ENCODE measurements at regions not wholly inside any gene's neighbourhood (a gene's known extent, or its start where the extent isn't known, plus 50 kb on each side); places are given as distances from the start of the nearest gene placed in this dataset.

DNA sequence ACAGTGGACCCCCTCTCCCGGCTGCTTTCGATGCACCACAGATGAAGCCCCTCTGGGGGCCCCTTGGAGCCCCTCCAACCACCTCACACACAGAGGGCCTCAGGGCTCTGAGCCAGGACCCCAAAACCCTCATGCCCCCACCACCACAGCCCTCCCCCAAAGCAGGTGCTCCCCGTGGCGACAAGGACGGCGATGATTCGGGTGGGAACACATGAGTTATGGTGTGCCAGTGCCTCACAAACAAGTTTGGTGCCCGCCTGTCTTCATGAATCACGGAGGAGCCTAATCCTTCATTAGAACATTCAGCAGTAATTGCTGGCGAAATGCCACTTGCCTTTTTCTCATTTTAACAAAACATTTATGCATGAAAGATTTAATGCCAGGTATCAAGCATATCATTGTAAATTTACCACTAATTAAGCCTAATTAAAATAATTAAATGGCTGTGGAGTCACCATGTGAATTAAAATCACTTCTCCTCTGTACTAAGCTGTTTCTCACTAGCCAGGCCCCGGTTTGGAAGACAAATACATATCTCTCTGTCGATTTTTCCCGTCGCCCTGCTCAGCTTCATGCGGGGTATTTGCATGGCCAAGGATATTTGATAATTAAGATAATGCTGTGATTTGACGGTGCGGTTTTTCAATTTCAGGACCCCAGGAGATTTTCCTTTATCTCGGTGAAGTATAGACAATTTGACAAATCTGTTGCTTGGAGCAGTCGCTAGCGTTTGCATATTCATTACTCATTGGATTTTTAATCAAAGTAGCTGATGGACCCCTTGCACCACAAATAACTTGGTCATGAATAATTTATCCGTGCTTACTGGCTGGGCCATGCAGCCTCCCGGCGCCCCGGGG lies 157.0 kb downstream of the TLE3 start:
- TF ChIP-seq, protein P1, sequence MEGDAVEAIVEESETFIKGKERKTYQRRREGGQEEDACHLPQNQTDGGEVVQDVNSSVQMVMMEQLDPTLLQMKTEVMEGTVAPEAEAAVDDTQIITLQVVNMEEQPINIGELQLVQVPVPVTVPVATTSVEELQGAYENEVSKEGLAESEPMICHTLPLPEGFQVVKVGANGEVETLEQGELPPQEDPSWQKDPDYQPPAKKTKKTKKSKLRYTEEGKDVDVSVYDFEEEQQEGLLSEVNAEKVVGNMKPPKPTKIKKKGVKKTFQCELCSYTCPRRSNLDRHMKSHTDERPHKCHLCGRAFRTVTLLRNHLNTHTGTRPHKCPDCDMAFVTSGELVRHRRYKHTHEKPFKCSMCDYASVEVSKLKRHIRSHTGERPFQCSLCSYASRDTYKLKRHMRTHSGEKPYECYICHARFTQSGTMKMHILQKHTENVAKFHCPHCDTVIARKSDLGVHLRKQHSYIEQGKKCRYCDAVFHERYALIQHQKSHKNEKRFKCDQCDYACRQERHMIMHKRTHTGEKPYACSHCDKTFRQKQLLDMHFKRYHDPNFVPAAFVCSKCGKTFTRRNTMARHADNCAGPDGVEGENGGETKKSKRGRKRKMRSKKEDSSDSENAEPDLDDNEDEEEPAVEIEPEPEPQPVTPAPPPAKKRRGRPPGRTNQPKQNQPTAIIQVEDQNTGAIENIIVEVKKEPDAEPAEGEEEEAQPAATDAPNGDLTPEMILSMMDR (IDR thresholded peaks at IDR 0.05): no peak
- no peak for DNase-seq
- intact Hi-C loops (cut with micrococcal nuclease): no loop called here
- H3K4me3 Mint-ChIP-seq: no peak overlapping the region
- Histone ChIP-seq H3K4me3 (ENCODE audit: low read length) (no peak overlapping the region), H3K36me3 (ENCODE audit: control insufficient read depth, insufficient read depth, low read length) (no peaks in the 10 kb centered on the region), H3K9me3 (ENCODE audit: control insufficient read depth, insufficient read depth, low read length) (no peaks in the 10 kb centered on the region), H3K27me3 (ENCODE audit: control insufficient read depth, insufficient read depth, low read length) (no peaks in the 10 kb centered on the region), H3K27ac (ENCODE audit: low read length) (no peak overlapping the region), H3K4me1 (ENCODE audit: control insufficient read depth, insufficient read depth, low read length) (no peaks in the 10 kb centered on the region)
- H3K27me3 Mint-ChIP-seq (ENCODE audit: low read depth in 2 of 2): peaks cover 8 to 23% of the 10 kb centered on the region in 2 donors
- WGBS (ENCODE audit: insufficient coverage): 90% methylated on average over 24 of the region's 24 CpGs
- H3K36me3 Mint-ChIP-seq: no peaks in the 10 kb centered on the region
- no peak for ATAC-seq
- no peak overlapping the region for H3K27ac Mint-ChIP-seq
- H3K9me3 Mint-ChIP-seq: no peaks in the 10 kb centered on the region
- no peaks in the 10 kb centered on the region for H3K4me1 Mint-ChIP-seq

DNA sequence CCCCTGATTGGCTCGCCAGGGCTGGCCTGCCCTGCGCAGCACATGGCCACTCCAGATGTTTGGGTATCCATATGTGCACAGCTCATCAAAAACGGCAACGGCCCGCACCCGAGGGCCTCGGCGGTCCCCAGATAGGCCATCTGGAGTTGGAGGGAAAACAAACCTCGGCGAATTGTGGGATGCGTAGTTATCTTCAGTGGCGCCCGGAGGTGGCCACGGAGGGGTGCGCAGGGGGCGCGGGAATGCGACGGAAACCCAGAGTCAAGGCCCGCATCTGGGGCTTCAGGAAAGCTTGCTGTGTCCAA lies 156.5 kb downstream of the TLE3 start:
- DNase-seq (no peak), ATAC-seq (no peak)
- no peak overlapping the region for H3K27ac ChIP-seq (ENCODE audit: low read length)
- Mint-ChIP-seq H3K27me3 (ENCODE audit: low read depth in 2 of 2) (peaks cover 8 to 18% of the 10 kb centered on the region in 2 donors), H3K4me1 (no peaks in the 10 kb centered on the region), H3K4me3 (no peak overlapping the region), H3K9me3 (no peaks in the 10 kb centered on the region), H3K27ac (no peak overlapping the region), H3K36me3 (no peaks in the 10 kb centered on the region)
- no peak overlapping the region for H3K4me3 ChIP-seq (ENCODE audit: low read length)
- TF ChIP-seq, protein P1 (IDR thresholded peaks at IDR 0.05): no peak
- intact Hi-C loops (cut with micrococcal nuclease): no loop called here
- no peaks in the 10 kb centered on the region for H3K4me1 ChIP-seq (ENCODE audit: control insufficient read depth, insufficient read depth, low read length)
- H3K36me3 ChIP-seq (ENCODE audit: control insufficient read depth, insufficient read depth, low read length): no peaks in the 10 kb centered on the region
- H3K27me3 ChIP-seq (ENCODE audit: control insufficient read depth, insufficient read depth, low read length): no peaks in the 10 kb centered on the region
- H3K9me3 ChIP-seq (ENCODE audit: control insufficient read depth, insufficient read depth, low read length): no peaks in the 10 kb centered on the region
- 95% methylated on average over 20 of the region's 20 CpGs for WGBS (ENCODE audit: insufficient coverage)

DNA sequence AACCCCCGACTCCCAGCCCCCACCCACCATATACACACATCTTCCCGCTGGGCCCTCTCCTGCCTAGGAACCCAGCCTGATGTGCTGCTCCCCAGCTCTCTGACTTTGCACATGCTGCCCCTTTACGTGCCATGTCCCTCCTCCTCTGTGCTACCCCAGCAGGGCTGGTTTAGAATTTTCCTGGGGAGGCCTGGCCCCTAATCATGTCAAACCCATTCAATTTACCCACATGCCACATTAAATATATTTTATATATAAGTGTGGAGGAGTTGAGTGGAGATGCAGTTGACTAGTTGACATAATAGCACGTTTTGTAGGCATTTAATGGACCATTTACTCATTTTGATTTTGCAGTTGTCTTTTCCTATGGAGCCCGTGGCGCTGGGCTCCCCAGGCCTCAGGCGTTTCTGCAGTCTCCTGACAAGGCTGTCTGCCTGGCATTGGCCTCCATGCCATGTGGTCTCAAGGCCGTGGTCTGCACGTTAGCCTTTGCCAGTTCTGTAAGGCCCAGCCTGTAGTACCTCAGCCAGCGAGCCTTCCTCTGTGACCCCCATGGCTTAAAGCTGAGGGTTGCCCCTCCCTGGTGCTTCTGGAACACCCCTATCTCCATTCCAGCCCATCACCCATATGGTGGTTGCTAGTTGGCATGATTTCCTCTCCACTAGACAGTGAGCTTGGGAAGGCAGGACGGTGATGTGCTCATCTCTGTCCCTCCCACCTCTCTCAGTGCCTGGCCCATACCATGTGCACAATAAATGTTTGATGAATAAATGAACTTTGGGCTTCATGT lies 155.8 kb downstream of the TLE3 start:
- no peak overlapping the region for H3K27ac Mint-ChIP-seq
- 87% methylated on average over 11 of the region's 11 CpGs for WGBS (ENCODE audit: insufficient coverage)
- no peak for ATAC-seq

More for the DNA sequence above, 155.8 kb downstream of the TLE3 start:
- Histone ChIP-seq H3K4me1 (ENCODE audit: control insufficient read depth, insufficient read depth, low read length) (no peaks in the 10 kb centered on the region), H3K9me3 (ENCODE audit: control insufficient read depth, insufficient read depth, low read length) (no peaks in the 10 kb centered on the region), H3K27ac (ENCODE audit: low read length) (no peak overlapping the region), H3K36me3 (ENCODE audit: control insufficient read depth, insufficient read depth, low read length) (no peaks in the 10 kb centered on the region), H3K4me3 (ENCODE audit: low read length) (no peak overlapping the region), H3K27me3 (ENCODE audit: control insufficient read depth, insufficient read depth, low read length) (no peaks in the 10 kb centered on the region)
- intact Hi-C loops (cut with micrococcal nuclease): no loop called here
- TF ChIP-seq, protein P1 (IDR thresholded peaks at IDR 0.05): no peak
- no peaks in the 10 kb centered on the region for H3K9me3 Mint-ChIP-seq
- no peaks in the 10 kb centered on the region for H3K4me1 Mint-ChIP-seq
- DNase-seq: no peak
- no peak overlapping the region for H3K4me3 Mint-ChIP-seq
- peaks cover 5 to 14% of the 10 kb centered on the region in 2 donors for H3K27me3 Mint-ChIP-seq (ENCODE audit: low read depth in 2 of 2)
- no peaks in the 10 kb centered on the region for H3K36me3 Mint-ChIP-seq
